Loucy (cell line): ENCODE measurements at regions not wholly inside any gene's neighbourhood (a gene's known extent, or its start where the extent isn't known, plus 50 kb on each side); places are given as distances from the start of the nearest gene placed in this dataset.

Experiments used
- EZH2phosphoT487 ChIP-seq: fragments of 200-600 bp; IDR thresholded peaks from 2 replicates; pipeline ENCODE4 v1.6.1; 2018; ENCODE audit warnings: antibody characterized with exemption, mild to moderate bottlenecking, moderate library complexity, borderline replicate concordance
- TF ChIP-seq, protein P1 (sequence below): fragments of 200-600 bp; sonication (generic); conservative IDR thresholded peaks from 2 replicates; pipeline ENCODE4 v1.5.1; 2014; ENCODE audit warnings: mild to moderate bottlenecking, antibody characterized with exemption, low read length

DNA sequence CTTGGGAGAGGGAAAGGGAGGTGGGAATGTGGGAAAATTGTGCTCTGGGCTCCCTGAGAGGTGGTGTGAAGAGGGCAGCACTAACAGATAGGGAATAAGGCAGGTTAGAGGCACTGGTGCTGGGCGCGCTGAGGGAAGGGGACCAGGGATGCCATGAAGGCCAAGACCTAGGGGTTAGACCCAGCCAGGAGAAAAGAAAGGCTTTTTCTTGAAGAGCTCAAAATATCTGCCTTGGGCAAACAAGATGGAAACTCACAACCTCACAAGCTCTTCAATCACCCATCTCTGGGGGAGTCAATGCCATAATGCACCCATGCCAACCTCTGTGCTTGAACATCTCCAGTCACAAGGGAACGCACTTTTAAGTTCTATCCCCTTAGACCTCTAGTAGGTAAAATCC is 363.6 kb upstream of the CHD6 start:
- TF ChIP-seq, protein P1, sequence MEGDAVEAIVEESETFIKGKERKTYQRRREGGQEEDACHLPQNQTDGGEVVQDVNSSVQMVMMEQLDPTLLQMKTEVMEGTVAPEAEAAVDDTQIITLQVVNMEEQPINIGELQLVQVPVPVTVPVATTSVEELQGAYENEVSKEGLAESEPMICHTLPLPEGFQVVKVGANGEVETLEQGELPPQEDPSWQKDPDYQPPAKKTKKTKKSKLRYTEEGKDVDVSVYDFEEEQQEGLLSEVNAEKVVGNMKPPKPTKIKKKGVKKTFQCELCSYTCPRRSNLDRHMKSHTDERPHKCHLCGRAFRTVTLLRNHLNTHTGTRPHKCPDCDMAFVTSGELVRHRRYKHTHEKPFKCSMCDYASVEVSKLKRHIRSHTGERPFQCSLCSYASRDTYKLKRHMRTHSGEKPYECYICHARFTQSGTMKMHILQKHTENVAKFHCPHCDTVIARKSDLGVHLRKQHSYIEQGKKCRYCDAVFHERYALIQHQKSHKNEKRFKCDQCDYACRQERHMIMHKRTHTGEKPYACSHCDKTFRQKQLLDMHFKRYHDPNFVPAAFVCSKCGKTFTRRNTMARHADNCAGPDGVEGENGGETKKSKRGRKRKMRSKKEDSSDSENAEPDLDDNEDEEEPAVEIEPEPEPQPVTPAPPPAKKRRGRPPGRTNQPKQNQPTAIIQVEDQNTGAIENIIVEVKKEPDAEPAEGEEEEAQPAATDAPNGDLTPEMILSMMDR, result no peak
- TF ChIP-seq EZH2phosphoT487, result no peak
